Epithelial cell of proximal tubule (primary cell): ENCODE measurements at regions not wholly inside any gene's neighbourhood (a gene's known extent, or its start where the extent isn't known, plus 50 kb on each side); places are given as distances from the start of the nearest gene placed in this dataset.

Experiments
- DNase-seq: peaks from one replicate; pipeline ENCODE4 v3.0.0-alpha.2; 2011; ENCODE audit warnings: low read depth
- H3K4me3 ChIP-seq: 2 replicates; pipeline ENCODE4 v1.5.1; 2011; ENCODE audit warnings: low read depth, mild to moderate bottlenecking, low read length
- CTCF ChIP-seq: conservative IDR thresholded peaks from 2 replicates; pipeline ENCODE4 v1.5.1; 2012; ENCODE audit warnings: low read depth, mild to moderate bottlenecking, low read length

- no peak for DNase-seq
- TF ChIP-seq CTCF, result no peak
Observed at GRCh38 chr21:17727361-17727760, 91.8 kb downstream of the C21orf91 start.

GRCh38 chr21:17726047-17726829, 92.9 kb downstream of the C21orf91 start:
- no peak for DNase-seq
- no peak overlapping the region for H3K4me3 ChIP-seq
- peak; percentile 49 for TF ChIP-seq CTCF

More at GRCh38 chr21:17727361-17727760, 91.8 kb downstream of the C21orf91 start:
- H3K4me3 ChIP-seq, result no peak overlapping the region

GRCh38 chr21:17725339-17725738, 93.8 kb downstream of the C21orf91 start:
- TF ChIP-seq CTCF, result no peak
- DNase-seq, result no peak
- H3K4me3 ChIP-seq, result no peak overlapping the region

GRCh38 chr21:17712887-17713286, 100.2 kb upstream of the BTG3 start:
- TF ChIP-seq CTCF, result no peak
- DNase-seq, result no peak
- H3K4me3 ChIP-seq, result no peak overlapping the region

- no peak for DNase-seq
- no peak overlapping the region for H3K4me3 ChIP-seq
Observed at GRCh38 chr21:17711896-17712295, 99.2 kb upstream of the BTG3 start.

GRCh38 chr21:17709266-17709611, 96.5 kb upstream of the BTG3 start:
- no peak for TF ChIP-seq CTCF
- no peak for DNase-seq
- H3K4me3 ChIP-seq, result no peak overlapping the region

More at GRCh38 chr21:17711896-17712295, 99.2 kb upstream of the BTG3 start:
- no peak for TF ChIP-seq CTCF

GRCh38 chr21:17708522-17709265, 96.0 kb upstream of the BTG3 start:
- no peak overlapping the region for H3K4me3 ChIP-seq
- TF ChIP-seq CTCF, result no peak
- DNase-seq, result no peak
